NCI-H526 (cell line): ENCODE measurements at regions not wholly inside any gene's neighbourhood (a gene's known extent, or its start where the extent isn't known, plus 50 kb on each side); places are given as distances from the start of the nearest gene placed in this dataset.
"Not testable (repeated sequence)": the region's sequence is repeated elsewhere in the genome, so short reads cannot be mapped to it uniquely, and the experiment has no call there.

Source experiments
- DNase-seq, 2 experiments: peaks; one replicate each; lab custom pipeline; 2025; lab: John Stamatoyannopoulos, UW

GRCh38 chr22:25281675-25282345, 62.4 kb downstream of the CRYBB2 start:
- no peak for DNase-seq

GRCh38 chr22:25282346-25282670, 62.9 kb downstream of the CRYBB2 start:
- peak in 1 of 2 experiments; percentile 33 for DNase-seq

GRCh38 chr22:25282671-25283561, 63.5 kb downstream of the CRYBB2 start:
- DNase-seq, result peak; percentile 4 to 56

- not testable (repeated sequence) for DNase-seq
These were observed 69.0 kb downstream of the CRYBB2 start for GRCh38 chr22:25288481-25288880.

GRCh38 chr22:25301912-25302311, 82.5 kb downstream of the CRYBB2 start:
- not testable (repeated sequence) for DNase-seq

- not testable (repeated sequence) for DNase-seq
These were observed 90.1 kb downstream of the CRYBB2 start for GRCh38 chr22:25309586-25309985.

GRCh38 chr22:25311924-25312323, 92.5 kb downstream of the CRYBB2 start:
- not testable (repeated sequence) for DNase-seq

- no peak for DNase-seq
These were observed 98.8 kb downstream of the CRYBB2 start for GRCh38 chr22:25318081-25318823.

- DNase-seq, result no peak
These were observed 107.7 kb downstream of the CRYBB2 start for GRCh38 chr22:25327018-25327755.

GRCh38 chr22:25331050-25331449, 111.6 kb downstream of the CRYBB2 start:
- no peak for DNase-seq

- DNase-seq, result not testable (repeated sequence)
These were observed 112.5 kb downstream of the CRYBB2 start for GRCh38 chr22:25331911-25332310.

GRCh38 chr22:25332386-25332785, 112.9 kb downstream of the CRYBB2 start:
- DNase-seq, result no peak

GRCh38 chr22:25334162-25334490, 114.7 kb downstream of the CRYBB2 start:
- peak; percentile 26 to 70 for DNase-seq

- not testable (repeated sequence) for DNase-seq
These were observed 115.2 kb downstream of the CRYBB2 start for GRCh38 chr22:25334631-25335030.

GRCh38 chr22:25335276-25335675, 115.8 kb downstream of the CRYBB2 start:
- not testable (repeated sequence) for DNase-seq

GRCh38 chr22:25340536-25340935, 121.1 kb downstream of the CRYBB2 start:
- DNase-seq, result not testable (repeated sequence)

- not testable (repeated sequence) for DNase-seq
These were observed 124.9 kb downstream of the CRYBB2 start for GRCh38 chr22:25344366-25344765.

GRCh38 chr22:25346859-25347751, 127.7 kb downstream of the CRYBB2 start:
- no peak for DNase-seq

- no peak for DNase-seq
These were observed 128.3 kb downstream of the CRYBB2 start for GRCh38 chr22:25347752-25348102.

- no peak for DNase-seq
These were observed 129.0 kb downstream of the CRYBB2 start for GRCh38 chr22:25348391-25348790.

- DNase-seq, result not testable (repeated sequence)
These were observed 129.6 kb downstream of the CRYBB2 start for GRCh38 chr22:25348996-25349395.
